ENCODE measurements at regions not wholly inside any gene's neighbourhood (a gene's known extent, or its start where the extent isn't known, plus 50 kb on each side); places are given as distances from the start of the nearest gene placed in this dataset.

- Histone ChIP-seq H4K20me1 (ENCODE audit: insufficient read depth, low read length) (no peaks in the 10 kb centered on the region), H2AFZ (ENCODE audit: low read depth, low read length) (peak overlapping the region; percentile 16), H3K4me2 (ENCODE audit: low read length) (no peak overlapping the region), H3K27ac (ENCODE audit: low read depth, low read length) (no peak overlapping the region), H3K27me3 (ENCODE audit: insufficient read depth, low read length) (no peaks in the 10 kb centered on the region), H3K4me3 (ENCODE audit: insufficient read depth, low read depth, low read length) (no peak overlapping the region), H3K4me1 (ENCODE audit: insufficient read depth, low read length) (peaks cover 4% of the 10 kb centered on the region), H3K9ac (ENCODE audit: low read length) (no peak overlapping the region), H3K36me3 (ENCODE audit: insufficient read depth, low read length) (no peaks in the 10 kb centered on the region), H3K9me3 (ENCODE audit: insufficient read depth, low read depth, low read length) (no peaks in the 10 kb centered on the region), H3K79me2 (ENCODE audit: insufficient read depth, low read length) (no peaks in the 10 kb centered on the region)
- H3K9me3 Mint-ChIP-seq (ENCODE audit: unreplicated experiment) = peaks cover 2% of the 10 kb centered on the region
- H3K36me3 Mint-ChIP-seq (ENCODE audit: low read depth, unreplicated experiment) = no peaks in the 10 kb centered on the region
- DNase-seq (ENCODE audit: low read depth) (no peak), FAIRE-seq (no peak)
- H3K4me1 Mint-ChIP-seq (ENCODE audit: low read depth, unreplicated experiment) = peaks cover 8% of the 10 kb centered on the region
- peaks cover 19% of the 10 kb centered on the region for H3K27me3 Mint-ChIP-seq (ENCODE audit: low read depth, unreplicated experiment)
- H3K4me3 Mint-ChIP-seq (ENCODE audit: unreplicated experiment) = no peak overlapping the region
- H3K27ac Mint-ChIP-seq (ENCODE audit: unreplicated experiment) = no peak overlapping the region
- TF ChIP-seq CTCF (IDR thresholded peaks at IDR 0.05; ENCODE audit: insufficient read depth, low read depth, low read length) (no peak), EZH2 (IDR thresholded peaks at IDR 0.05; ENCODE audit: insufficient read depth, low read length) (no peak)
These were observed 198.6 kb upstream of the JUN start for GRCh38 chr1:58982259-58982998.

DNA sequence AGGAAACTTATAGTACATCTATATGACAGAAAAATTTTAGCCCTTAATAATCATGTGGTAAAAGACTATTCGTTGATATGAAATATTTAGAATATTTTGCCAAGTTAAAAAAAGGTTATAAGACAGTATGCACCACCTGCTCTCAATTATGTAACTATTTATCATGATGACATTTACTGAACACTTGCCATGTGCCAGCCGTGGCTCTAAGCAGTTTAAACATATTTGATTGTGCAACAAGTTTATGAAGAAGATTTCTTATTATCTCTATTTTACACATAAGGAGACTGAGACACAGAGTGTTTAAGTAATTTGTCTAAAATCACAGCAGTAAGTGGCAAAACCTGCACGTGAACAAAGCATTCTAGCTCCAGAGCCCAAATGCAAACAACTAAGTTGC is 199.3 kb upstream of the JUN start:
- peaks cover 16% of the 10 kb centered on the region for H3K27me3 Mint-ChIP-seq (ENCODE audit: low read depth, unreplicated experiment)
- H3K4me3 Mint-ChIP-seq (ENCODE audit: unreplicated experiment) = no peak overlapping the region
- DNase-seq (ENCODE audit: low read depth) (no peak), FAIRE-seq (peak; percentile 58)
- peaks cover 4% of the 10 kb centered on the region for H3K4me1 ChIP-seq (ENCODE audit: insufficient read depth, low read length)
- H3K27ac ChIP-seq (ENCODE audit: low read depth, low read length) = no peak overlapping the region
- H3K9ac ChIP-seq (ENCODE audit: low read length) = no peak overlapping the region
- no peaks in the 10 kb centered on the region for H3K36me3 ChIP-seq (ENCODE audit: insufficient read depth, low read length)
- no peak overlapping the region for H2AFZ ChIP-seq (ENCODE audit: low read depth, low read length)
- no peaks in the 10 kb centered on the region for H3K79me2 ChIP-seq (ENCODE audit: insufficient read depth, low read length)
- H3K27ac Mint-ChIP-seq (ENCODE audit: unreplicated experiment) = no peak overlapping the region
- H3K9me3 ChIP-seq (ENCODE audit: insufficient read depth, low read depth, low read length) = no peaks in the 10 kb centered on the region
- H4K20me1 ChIP-seq (ENCODE audit: insufficient read depth, low read length) = no peaks in the 10 kb centered on the region
- H3K36me3 Mint-ChIP-seq (ENCODE audit: low read depth, unreplicated experiment) = no peaks in the 10 kb centered on the region
- H3K27me3 ChIP-seq (ENCODE audit: insufficient read depth, low read length) = no peaks in the 10 kb centered on the region
- no peak overlapping the region for H3K4me2 ChIP-seq (ENCODE audit: low read length)
- H3K4me3 ChIP-seq (ENCODE audit: insufficient read depth, low read depth, low read length) = no peak overlapping the region
- peaks cover 2% of the 10 kb centered on the region for H3K9me3 Mint-ChIP-seq (ENCODE audit: unreplicated experiment)
- H3K4me1 Mint-ChIP-seq (ENCODE audit: low read depth, unreplicated experiment) = peaks cover 8% of the 10 kb centered on the region
- TF ChIP-seq EZH2 (IDR thresholded peaks at IDR 0.05; ENCODE audit: insufficient read depth, low read length) (no peak), CTCF (IDR thresholded peaks at IDR 0.05; ENCODE audit: insufficient read depth, low read depth, low read length) (no peak)

DNA sequence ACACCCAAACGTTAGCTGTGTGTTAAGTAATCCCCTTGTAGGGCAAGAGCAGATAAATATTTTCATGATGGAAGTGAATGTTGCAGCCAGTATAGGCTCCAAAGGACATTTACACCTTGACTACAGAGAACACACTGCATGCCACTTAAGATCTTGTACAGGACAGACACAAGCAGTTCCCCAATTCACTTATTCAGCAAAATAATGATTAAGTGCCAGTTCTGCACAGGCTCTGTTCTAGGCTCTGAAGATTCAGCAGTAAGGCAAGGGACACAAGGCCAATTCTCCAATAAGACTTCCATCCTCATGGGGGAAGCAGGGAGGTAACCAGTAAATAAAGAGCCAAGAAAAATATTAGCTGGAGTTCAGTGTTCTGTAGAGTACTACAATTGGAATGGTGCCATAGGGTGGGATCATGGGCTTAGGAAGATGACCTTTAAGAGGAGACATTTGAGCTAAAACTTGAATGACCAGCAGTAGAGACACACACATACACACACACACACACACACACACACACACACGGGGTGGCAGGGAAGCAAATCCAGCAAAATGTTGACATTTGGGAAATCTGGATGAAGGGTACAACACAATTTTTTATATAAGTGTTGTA is 199.9 kb upstream of the JUN start:
- Histone ChIP-seq H3K9me3 (ENCODE audit: insufficient read depth, low read depth, low read length) (no peaks in the 10 kb centered on the region), H3K4me2 (ENCODE audit: low read length) (no peak overlapping the region), H3K36me3 (ENCODE audit: insufficient read depth, low read length) (no peaks in the 10 kb centered on the region), H2AFZ (ENCODE audit: low read depth, low read length) (no peak overlapping the region), H3K79me2 (ENCODE audit: insufficient read depth, low read length) (no peaks in the 10 kb centered on the region), H4K20me1 (ENCODE audit: insufficient read depth, low read length) (no peaks in the 10 kb centered on the region), H3K4me1 (ENCODE audit: insufficient read depth, low read length) (peaks cover 4% of the 10 kb centered on the region), H3K27me3 (ENCODE audit: insufficient read depth, low read length) (no peaks in the 10 kb centered on the region), H3K4me3 (ENCODE audit: insufficient read depth, low read depth, low read length) (no peak overlapping the region), H3K27ac (ENCODE audit: low read depth, low read length) (no peak overlapping the region), H3K9ac (ENCODE audit: low read length) (no peak overlapping the region)
- no peak for TF ChIP-seq EZH2 (IDR thresholded peaks at IDR 0.05; ENCODE audit: insufficient read depth, low read length)
- no peak for TF ChIP-seq CTCF (IDR thresholded peaks at IDR 0.05; ENCODE audit: insufficient read depth, low read depth, low read length)
- Mint-ChIP-seq H3K36me3 (ENCODE audit: low read depth, unreplicated experiment) (no peaks in the 10 kb centered on the region), H3K4me3 (ENCODE audit: unreplicated experiment) (no peak overlapping the region), H3K27ac (ENCODE audit: unreplicated experiment) (no peak overlapping the region), H3K4me1 (ENCODE audit: low read depth, unreplicated experiment) (peaks cover 8% of the 10 kb centered on the region), H3K27me3 (ENCODE audit: low read depth, unreplicated experiment) (peaks cover 14% of the 10 kb centered on the region), H3K9me3 (ENCODE audit: unreplicated experiment) (peaks cover 2% of the 10 kb centered on the region)
- DNase-seq (ENCODE audit: low read depth) (no peak), FAIRE-seq (no peak)

Data from astrocyte (in vitro differentiated cells and primary cell).